Stimulated activated naive CD8-positive, alpha-beta T cell treated with anti-CD3 and anti-CD28 coated beads, Interleukin-15, amount 100 ng/mL, for 72 hours (primary cell): ENCODE measurements at regions not wholly inside any gene's neighbourhood (a gene's known extent, or its start where the extent isn't known, plus 50 kb on each side); places are given as distances from the start of the nearest gene placed in this dataset.

Experiments used
- ATAC-seq: fragments of 150-1000 bp; cut with Tn5 transposase; 2 replicates; pipeline ENCODE4 v1.10.0; 2021; ENCODE audit warnings: mild to moderate bottlenecking, moderate library complexity
- DNase-seq, 2 donors: peaks; one replicate each; pipeline ENCODE4 v3.0.0; 2021 to 2022
- H3K27ac Mint-ChIP-seq, 2 donors: one replicate each; pipeline ENCODE4 v1.8.0; 2022; ENCODE audit warnings: mild to moderate bottlenecking in 2 of 2, mixed read lengths in 2 of 2, moderate library complexity in 2 of 2
- H3K27me3 Mint-ChIP-seq: one replicate; pipeline ENCODE4 v1.8.0; 2022; ENCODE audit warnings: mixed read lengths
- H3K4me1 Mint-ChIP-seq: one replicate; pipeline ENCODE4 v1.8.0; 2022; ENCODE audit warnings: mild to moderate bottlenecking, mixed read lengths
- H3K4me3 Mint-ChIP-seq, 2 donors: one replicate each; pipeline ENCODE4 v1.8.0; 2022; ENCODE audit warnings: mild to moderate bottlenecking in 2 of 2, mixed read lengths in 2 of 2, moderate library complexity in 1 of 2
- H3K9me3 Mint-ChIP-seq, 2 donors: one replicate each; pipeline ENCODE4 v1.8.0; 2022; ENCODE audit warnings: mixed read lengths in 2 of 2

DNA sequence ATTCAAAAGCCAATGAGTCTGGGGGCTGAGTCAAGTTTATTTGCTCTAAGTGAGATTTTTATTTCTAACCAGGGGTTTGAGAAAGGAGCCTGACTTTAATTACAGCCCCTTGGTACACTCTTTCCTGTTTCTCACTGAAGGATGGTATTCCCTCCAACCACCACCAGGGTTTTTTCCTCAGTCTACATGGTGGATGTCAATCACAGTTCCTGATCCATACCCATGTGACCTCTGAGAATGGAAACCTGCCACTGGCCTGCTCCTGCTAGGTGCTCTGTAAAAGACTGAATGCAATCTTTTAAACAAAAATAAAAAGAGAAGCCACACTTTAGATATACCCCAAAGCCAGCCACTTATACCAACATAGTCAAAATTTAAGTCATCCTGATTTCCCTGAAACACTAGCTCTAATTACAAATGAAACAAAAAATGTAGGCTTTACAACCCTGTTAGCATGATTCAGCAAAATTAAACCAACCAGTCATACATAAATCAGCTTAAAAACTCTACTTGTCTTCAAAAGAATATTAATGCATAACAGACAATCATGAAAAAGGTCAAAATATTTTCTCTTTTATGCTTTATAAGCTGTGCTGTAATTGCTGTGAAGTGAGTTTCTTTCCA lies 112.1 kb upstream of the NWD2 start:
- Mint-ChIP-seq H3K9me3 (no peaks in the 10 kb centered on the region), H3K4me1 (no peaks in the 10 kb centered on the region), H3K27me3 (no peaks in the 10 kb centered on the region), H3K4me3 (no peak overlapping the region), H3K27ac (no peak overlapping the region)
- ATAC-seq (no peak), DNase-seq (no peak)

DNA sequence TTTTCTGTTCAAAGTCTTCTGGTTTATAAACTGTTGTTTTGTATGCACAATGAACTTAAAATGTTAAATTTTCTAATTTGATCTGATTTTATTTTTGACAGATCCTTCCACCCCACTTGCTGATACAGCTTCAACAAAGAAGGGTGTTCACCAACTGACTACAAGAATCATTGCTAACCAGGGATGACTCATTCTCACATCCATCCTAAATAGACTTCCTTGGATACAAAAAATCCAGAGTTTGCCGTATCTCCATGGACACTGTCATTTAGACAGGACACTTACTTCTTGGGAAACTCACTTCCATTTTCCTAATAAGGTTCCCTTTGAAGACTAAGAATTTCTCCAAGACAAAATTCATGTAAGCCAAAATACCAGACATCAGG lies 111.6 kb upstream of the NWD2 start:
- H3K4me3 Mint-ChIP-seq = no peak overlapping the region
- no peaks in the 10 kb centered on the region for H3K4me1 Mint-ChIP-seq
- no peak overlapping the region for H3K27ac Mint-ChIP-seq
- no peaks in the 10 kb centered on the region for H3K9me3 Mint-ChIP-seq
- ATAC-seq = no peak
- no peaks in the 10 kb centered on the region for H3K27me3 Mint-ChIP-seq
- no peak for DNase-seq

DNA sequence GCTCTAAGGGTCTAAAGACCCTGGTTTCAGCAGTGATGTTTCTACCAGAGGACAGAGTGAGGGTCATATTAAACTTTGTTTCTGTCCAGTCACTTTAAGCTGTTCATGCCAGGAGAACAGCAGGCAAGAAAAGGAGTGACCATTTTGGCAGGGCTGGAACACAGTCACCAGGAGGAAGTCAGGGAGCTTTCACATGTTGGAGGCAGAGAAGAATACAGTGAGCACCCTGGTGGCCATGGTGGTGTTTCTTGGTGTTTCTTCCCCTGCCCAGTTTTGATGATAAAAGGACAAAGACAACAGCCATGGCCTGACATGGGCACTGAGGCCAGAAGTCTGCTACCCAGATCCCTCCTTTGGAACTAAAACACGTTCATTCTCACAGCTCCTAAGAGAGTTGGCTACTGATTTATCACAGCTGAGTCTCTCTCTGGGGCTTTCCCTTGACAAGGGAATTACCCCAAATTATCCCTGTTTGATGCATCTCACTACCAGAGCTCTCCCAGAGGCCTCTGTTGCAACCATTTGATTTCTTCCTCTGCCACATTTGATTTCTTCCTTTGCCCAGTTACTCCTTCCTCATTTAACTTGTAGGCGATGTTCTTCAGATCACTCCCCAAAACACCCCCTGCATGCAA lies 106.4 kb upstream of the NWD2 start:
- no peaks in the 10 kb centered on the region for H3K27me3 Mint-ChIP-seq
- no peak overlapping the region for H3K4me3 Mint-ChIP-seq
- ATAC-seq = peak; percentile 68
- H3K9me3 Mint-ChIP-seq = no peaks in the 10 kb centered on the region
- no peaks in the 10 kb centered on the region for H3K4me1 Mint-ChIP-seq
- peak overlapping the region in 1 of 2 donors; percentile 69 for H3K27ac Mint-ChIP-seq
- no peak for DNase-seq

DNA sequence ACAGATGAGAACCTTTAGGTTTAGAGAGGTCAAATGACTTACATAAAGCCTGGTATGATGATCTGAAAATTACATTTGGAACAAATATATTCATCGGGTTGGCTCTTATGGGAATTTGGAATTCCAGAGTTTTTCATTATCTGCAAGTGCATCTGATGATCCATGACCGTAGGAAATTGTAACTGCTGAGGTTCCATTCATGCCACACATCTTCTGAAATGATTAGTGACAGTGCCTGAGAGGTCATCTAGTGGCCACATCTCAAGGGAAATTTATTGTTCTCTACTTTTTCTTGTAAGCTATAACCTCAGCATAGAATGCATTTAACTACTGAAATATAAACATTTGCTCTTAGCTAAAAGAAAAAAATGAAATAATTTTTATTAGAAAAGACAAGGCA lies 105.8 kb upstream of the NWD2 start:
- Mint-ChIP-seq H3K27me3 (no peaks in the 10 kb centered on the region), H3K4me3 (no peak overlapping the region), H3K9me3 (no peaks in the 10 kb centered on the region), H3K27ac (peak overlapping the region in 1 of 2 donors; percentile 69), H3K4me1 (no peaks in the 10 kb centered on the region)
- ATAC-seq (no peak), DNase-seq (no peak)

DNA sequence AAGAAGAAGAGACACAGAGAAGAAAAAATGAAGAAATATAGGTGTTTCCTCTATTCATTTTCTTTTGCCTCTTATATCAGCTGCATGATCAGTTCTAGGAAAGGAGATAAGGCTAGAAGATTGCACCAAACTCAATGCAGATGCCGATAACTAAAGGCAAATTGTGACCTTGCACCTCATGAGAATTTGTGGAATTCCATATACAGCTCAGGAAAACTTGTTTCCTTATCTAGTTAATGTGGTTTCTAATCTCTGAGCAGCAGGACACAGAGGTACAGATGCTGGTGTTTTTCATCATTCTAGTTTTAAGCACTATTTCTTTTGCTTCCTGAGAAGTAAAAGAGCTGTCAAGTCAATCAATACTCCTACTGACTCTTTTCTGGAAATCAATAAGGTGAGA lies 104.6 kb upstream of the NWD2 start:
- no peaks in the 10 kb centered on the region for H3K9me3 Mint-ChIP-seq
- ATAC-seq (no peak), DNase-seq (no peak)
- no peak overlapping the region for H3K4me3 Mint-ChIP-seq
- H3K27ac Mint-ChIP-seq = no peak overlapping the region
- H3K4me1 Mint-ChIP-seq = no peaks in the 10 kb centered on the region
- H3K27me3 Mint-ChIP-seq = no peaks in the 10 kb centered on the region

DNA sequence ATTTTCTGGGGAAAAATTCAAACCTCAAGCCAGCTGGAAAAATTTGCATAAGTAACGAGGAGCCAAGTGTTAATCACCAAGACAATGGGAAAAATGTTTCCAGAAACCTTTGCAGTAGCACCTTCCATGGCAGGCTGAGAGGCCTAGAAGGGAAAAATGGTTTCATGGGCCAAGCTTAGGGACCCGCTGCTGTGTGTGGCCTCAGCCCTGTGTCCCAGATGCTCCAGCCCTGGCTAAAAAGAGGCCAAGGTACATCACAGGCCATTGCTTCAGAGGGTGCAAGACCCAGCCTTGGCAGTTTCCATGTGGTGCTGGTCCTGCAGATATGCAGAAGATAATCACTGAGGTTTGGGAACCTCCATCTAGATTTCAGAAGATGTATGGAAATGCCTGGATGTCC lies 98.3 kb upstream of the NWD2 start:
- Mint-ChIP-seq H3K27ac (no peak overlapping the region), H3K9me3 (peaks cover 0 to 38% of the 10 kb centered on the region in 2 donors), H3K27me3 (no peaks in the 10 kb centered on the region), H3K4me3 (no peak overlapping the region), H3K4me1 (no peaks in the 10 kb centered on the region)
- DNase-seq (no peak), ATAC-seq (no peak)

DNA sequence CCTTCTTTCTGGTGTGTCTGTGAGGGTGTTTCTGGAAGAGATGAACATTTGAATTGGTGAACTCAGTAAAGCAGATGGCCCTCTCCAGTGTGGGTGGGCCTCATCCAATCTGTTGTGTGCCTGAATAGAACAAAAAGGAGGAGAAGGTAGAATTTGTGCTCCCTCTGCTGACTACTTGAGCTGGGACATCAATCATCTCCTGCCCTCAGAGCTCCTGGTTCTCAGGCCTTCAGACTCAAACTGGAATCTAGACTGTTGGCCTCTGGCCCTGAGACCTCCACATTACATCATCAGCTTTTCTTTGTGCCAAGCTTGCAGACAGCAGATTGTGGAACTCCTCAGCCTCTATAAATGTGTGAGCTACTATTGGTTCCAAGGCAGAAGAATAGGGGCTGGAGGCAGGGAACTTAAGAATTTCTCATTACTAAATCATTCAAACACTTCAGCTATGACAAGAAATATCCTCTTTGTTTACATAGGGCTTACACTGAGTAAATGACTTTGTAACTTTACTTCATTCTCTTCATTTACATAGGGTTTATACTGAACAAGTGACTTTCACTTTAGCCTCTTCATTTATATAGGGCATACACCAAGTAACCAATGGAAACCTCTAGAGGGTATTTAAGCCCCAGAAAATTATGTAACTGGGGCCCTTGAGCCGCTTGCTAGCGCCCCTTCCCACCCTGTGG lies 86.9 kb upstream of the NWD2 start:
- DNase-seq (no peak), ATAC-seq (no peak)
- no peaks in the 10 kb centered on the region for H3K27me3 Mint-ChIP-seq
- no peak overlapping the region for H3K4me3 Mint-ChIP-seq
- no peaks in the 10 kb centered on the region for H3K4me1 Mint-ChIP-seq
- no peaks in the 10 kb centered on the region for H3K9me3 Mint-ChIP-seq
- no peak overlapping the region for H3K27ac Mint-ChIP-seq

DNA sequence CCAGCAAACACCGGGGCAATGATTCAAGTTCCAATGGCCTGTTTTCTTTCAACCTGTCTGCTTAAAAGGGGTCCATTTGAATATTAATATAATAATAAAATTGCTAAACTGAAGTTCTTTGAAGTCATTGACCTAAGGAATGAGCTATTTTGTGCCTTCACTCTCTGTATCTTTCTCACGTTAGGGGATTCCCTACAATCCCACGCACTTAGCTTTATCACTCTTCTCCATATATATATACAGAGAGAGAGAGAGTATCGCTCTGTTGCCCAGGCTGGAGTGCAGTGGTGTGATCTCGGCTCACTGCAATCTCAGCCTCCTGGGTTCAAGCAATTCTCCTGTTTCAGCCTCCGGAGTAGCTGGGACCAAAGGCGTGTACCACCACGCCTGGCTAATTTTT lies 83.9 kb upstream of the NWD2 start:
- no peaks in the 10 kb centered on the region for H3K27me3 Mint-ChIP-seq
- H3K4me1 Mint-ChIP-seq = no peaks in the 10 kb centered on the region
- no peak overlapping the region for H3K27ac Mint-ChIP-seq
- DNase-seq (no peak), ATAC-seq (no peak)
- no peak overlapping the region for H3K4me3 Mint-ChIP-seq
- H3K9me3 Mint-ChIP-seq = no peaks in the 10 kb centered on the region

DNA sequence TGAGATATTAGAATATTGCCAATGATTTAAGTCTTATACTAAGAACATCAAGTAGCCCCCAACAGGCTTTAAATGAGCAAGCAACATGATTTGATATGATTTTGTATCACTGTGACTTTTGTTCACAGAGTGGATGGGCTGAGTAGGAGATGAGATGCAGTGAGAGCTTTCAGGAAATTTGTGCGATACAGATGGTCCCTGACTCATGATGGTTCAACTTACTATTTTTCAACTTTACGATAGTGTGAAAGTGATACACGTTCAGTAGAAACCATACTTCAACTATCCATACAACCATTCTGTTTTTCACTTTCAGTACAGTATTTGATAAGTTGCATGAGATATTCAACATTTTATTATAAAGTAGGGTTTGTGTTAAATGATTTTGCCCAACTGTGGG lies 78.7 kb upstream of the NWD2 start:
- no peak for ATAC-seq
- DNase-seq = no peak
- Mint-ChIP-seq H3K27me3 (no peaks in the 10 kb centered on the region), H3K4me1 (no peaks in the 10 kb centered on the region), H3K27ac (no peak overlapping the region), H3K9me3 (no peaks in the 10 kb centered on the region), H3K4me3 (no peak overlapping the region)

DNA sequence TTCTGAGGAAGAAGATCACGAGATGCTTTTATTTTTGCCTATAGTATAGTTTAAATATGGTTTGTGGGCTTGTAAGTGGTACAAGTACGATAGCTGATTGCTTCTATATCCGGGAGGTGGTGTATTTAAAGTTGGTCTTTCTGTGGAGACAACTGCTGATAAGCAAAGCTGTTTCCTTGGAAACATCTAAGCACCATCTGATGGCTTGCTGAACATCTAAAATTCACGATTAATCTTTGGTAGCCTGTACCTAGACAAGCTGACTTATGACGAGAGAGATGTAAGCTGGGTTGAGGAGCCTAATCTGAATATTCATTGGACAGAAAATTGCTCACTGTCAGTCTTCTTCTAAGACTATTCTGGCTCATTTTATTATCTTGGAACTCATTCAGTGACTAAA lies 74.6 kb upstream of the NWD2 start:
- ATAC-seq = no peak

DNA sequence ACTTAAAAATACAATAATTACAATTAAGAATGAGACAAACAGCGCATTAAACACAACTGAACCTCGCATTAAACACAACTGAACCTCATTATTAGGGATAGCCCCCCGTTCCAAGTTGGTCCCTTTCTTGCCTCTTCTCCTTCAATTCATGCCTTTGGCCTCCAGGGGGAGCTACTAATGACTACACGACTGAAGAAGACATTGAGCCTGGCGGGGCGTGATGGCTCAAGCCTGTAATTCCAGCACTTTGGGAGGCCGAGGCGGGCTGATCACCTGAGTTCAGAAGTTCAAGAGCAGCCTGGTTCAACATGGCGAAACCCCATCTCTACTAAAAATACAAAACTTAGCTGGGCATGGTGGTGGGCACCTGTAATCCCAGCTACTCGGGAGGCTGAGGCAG lies 56.4 kb upstream of the NWD2 start:
- no peak for DNase-seq
- Mint-ChIP-seq H3K27ac (peak overlapping the region in 1 of 2 donors; percentile 63), H3K4me3 (no peak overlapping the region), H3K4me1 (no peaks in the 10 kb centered on the region), H3K9me3 (no peaks in the 10 kb centered on the region), H3K27me3 (no peaks in the 10 kb centered on the region)
- ATAC-seq = no peak

More for the DNA sequence above, 74.6 kb upstream of the NWD2 start:
- H3K4me3 Mint-ChIP-seq = no peak overlapping the region
- H3K27ac Mint-ChIP-seq = no peak overlapping the region
- DNase-seq = no peak
- H3K27me3 Mint-ChIP-seq = no peaks in the 10 kb centered on the region
- H3K9me3 Mint-ChIP-seq = no peaks in the 10 kb centered on the region
- no peaks in the 10 kb centered on the region for H3K4me1 Mint-ChIP-seq
